ENCODE measurements at regions not wholly inside any gene's neighbourhood (a gene's known extent, or its start where the extent isn't known, plus 50 kb on each side); places are given as distances from the start of the nearest gene placed in this dataset.

DNA sequence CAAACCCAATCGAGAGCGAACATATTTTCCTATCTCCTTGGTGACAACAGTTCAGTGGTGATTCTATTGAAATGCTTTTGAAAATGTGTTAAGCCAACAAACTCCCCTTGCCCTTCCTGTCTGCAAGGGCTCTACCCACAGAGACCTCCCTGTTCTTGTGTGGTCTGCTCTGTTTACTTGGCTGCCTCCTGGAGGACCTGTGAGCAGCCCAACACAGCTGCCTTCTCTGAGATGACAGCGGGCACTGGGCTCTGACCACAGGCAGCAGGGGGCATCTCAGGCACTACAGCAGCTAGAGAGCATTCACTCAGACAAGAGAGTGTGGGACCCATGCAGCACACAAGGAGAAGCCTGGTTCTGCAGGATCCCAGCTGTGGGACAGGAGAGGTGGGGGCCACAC is 416.4 kb downstream of the TCERG1L start:
- DNase-seq: no peak

DNA sequence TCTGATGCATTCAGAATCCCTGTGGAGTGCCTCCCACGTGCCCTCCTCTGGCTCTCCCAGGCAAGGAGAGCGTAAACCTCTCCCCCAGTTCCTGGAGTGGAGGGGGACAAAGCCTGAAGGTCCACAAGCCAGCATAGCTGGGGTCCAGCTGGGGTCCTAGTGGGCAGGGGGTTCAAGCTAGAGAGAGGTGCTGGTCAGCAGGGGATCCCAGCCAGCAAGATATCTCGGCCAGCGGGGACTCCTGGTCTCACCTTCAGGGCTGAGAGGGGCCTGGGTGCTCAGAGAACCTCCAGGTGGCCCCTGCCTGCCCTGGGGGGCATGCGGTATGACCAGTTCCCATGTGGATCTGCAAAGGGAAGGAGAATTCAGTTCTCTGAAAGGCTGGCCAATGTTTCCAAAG is 413.7 kb downstream of the TCERG1L start:
- no peak for DNase-seq

DNA sequence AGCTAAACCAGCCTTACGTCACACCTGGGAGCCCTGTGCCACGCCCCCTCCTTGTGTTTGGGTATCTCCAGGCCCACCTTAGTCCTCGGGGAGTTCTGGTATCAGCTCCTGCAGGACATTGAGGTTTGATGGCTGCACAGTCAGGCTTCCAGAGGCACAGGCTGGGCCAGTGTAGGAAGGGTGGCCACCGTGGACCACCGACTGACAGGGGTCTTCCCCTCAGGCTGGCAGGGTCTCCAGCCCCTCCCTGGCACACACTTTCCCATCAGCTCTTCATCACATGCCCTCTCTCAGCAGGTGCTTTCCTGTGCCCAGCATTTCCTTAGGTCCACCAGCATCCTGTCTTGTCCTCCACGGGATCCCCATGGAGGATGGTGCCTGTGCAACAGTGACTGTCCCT is 413.1 kb downstream of the TCERG1L start:
- DNase-seq: no peak

DNA sequence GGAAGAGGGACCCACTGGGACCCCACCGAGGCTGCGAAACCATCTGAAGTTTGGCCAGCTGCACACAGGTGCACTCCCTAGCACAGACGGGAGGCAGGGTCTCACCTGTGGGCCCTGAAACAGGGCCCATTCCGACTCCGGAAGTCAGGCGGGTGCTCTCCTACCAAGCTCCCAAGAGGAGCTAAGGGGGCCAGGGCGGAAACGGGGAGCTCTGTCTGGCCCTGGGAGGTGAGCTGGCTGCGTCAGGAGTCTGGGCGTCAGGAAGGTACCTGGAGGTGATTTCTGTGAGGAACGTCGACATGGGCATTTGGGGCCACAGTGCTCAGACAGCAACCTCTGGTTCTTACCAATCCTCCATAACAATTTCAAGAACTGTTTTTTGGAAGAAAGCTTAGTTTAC is 411.7 kb downstream of the TCERG1L start:
- DNase-seq: no peak

DNA sequence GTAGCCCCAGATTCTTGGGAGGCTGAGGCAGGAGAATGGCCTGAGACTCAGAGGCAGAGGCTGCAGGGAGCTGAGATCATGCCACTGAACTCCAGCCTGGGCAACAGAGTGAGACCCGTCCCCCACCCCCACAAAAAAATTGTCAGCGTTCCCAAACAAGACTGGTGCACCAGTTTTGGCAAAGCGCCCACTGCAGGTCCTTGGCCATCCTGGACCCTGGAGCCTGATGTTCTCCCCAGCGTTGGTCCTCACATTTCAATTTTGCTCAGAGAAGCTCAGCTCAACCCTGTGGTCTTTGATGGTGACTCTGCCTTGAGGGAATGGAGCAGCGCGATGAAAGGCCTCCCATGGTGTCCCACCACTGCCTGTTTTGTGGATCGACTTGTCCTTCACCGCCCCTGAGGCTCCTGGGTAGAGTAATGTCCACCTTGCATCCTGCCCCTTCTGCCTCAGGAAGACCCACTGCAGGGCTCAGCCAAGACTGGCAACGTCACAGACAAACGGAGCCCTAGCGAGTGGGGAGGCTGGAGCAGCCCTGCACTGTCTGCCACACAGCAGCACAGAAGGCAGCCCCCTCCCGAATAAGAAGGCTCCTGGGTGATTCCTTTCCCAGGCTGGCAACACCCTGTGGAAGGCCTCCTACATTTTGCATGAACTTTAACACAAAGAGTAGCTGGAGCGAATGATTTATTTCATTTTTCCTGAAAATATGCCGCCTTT is 410.9 kb downstream of the TCERG1L start:
- no peak for DNase-seq

DNA sequence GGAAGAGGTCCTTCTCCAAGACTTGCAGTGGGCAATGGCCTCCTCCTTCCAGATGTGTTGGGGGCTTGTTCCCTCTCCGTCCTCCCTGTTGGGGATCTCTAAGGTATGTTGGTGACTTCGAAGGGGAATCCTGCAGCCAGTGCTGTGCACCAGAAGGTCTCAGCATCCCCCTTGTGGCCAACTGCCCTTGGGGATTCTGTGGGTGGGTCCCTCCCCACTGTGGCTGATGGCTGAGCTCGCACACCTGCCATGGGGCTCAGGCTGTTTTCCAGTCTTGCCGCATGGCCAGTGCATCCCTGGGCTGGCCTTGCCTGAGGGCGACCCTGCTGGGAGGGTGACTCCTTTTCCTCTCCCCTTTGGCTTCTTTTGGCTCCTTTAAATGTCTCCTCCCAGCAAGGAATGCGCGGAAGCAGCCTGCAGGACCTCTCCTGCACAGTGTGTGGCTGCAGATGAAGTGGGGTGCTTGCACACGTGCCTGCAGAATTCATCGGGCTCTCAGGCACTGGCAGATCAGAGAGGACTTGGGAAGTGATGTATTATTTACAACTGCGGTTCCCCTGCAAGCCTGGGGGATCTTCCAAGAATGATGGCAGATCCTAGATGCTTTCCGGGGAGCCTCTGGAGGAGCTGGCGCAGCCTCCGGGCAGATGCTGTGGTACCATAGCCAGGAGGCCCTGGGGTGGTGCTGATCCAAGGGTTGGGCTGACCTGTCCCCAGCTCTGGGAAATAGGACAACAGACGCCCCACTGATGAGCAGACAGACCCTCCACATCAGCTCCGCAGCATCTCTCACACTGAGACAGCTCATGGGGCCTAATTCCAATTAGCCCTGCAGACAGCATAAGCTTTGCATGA is 410.0 kb downstream of the TCERG1L start:
- no peak for DNase-seq

DNA sequence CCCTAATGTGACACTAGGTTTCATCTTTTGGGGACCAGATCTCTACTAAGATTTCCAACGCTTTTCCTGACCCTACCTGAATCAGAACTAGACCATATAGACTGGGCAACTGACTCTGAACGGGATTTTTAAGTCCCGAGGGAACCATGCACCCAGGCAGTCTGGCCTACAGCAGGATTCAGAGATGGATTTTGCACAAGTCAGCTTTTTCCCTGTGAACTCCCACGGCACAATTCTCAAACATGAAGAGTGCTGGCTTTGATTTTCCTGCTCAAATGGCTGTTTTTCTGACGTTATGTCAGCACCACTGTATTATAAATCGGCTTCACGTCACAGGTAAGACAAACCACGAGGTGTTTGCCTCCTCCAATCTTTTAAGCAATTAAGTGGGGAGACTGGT is 409.1 kb downstream of the TCERG1L start:
- no peak for DNase-seq

DNA sequence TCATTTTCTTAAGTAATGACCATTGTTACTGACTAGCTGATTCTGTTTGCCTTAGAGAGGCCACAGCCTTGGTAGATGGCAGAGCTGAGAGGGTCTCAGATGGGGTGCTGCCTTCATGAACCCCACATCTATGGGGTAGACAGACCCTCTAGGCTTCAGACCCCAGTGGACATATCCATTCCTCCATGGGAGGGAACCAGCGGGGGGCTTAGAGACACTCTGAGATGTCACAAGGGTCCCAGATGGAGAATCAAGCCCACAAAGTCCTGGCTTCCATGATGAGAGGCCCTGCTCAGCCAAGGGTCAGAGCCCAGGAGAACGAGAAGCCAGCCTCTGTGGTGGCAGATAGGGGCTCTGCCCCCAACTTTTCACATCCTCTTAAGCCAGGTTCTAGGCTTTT is 408.6 kb downstream of the TCERG1L start:
- DNase-seq: no peak

DNA sequence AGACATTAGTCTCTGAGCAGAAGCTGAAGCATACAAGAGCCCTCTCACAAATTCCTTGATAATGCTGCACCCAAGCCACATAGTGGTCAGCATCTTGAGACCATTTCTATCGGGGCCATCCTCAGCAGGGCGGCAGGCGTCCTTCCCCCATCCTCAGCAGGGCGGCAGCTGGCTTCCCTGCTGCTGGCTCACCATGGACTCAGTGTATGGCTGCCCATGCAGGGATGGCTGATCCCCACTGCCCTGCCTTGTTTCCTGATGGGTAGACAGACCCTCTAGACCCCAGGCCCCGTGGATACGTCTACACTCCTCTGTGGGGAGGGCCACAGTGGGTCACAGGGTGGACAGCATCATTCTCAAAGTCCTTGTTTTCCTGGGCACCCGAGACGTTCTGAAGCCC is 406.8 kb downstream of the TCERG1L start:
- DNase-seq: no peak

DNA sequence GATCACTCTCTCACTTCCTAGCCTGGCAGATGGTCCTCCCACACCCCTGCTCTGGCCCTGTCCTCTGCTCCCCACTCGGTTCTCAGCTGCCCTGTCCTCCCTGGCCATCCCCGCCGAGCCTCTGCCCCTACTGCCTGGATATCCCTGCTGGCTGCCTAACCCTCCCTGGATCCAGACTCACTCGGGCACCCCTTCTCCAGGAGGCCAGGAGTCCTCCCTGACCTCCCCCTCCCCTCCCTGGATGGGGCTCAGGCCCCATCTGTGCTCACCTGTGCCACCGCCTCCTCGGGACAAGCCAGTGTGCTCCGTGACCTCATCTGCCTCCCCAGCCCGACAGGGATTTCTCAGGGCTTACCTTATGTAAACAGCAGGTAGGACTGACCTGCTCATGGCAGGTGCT is 406.1 kb downstream of the TCERG1L start:
- no peak for DNase-seq

DNA sequence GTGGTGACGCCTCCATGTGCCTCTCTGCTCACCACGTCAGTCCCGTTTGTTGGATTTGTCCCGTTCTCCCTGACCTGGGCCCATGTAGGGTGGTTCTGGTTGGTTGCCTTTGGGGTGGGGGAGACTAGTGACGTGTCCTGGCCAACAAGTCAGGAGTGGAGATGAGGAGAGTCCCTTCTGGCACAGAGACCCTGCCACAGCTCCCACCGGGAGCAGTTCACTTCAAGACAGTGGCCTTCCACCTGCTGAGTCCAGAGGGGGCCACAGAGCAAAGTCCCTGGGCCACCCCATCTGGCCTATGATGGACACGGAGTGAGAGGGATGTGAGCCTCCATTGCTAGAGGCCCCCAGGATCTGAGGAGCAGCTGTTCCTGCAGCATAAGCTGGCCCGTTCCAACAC is 405.6 kb downstream of the TCERG1L start:
- DNase-seq: no peak

DNA sequence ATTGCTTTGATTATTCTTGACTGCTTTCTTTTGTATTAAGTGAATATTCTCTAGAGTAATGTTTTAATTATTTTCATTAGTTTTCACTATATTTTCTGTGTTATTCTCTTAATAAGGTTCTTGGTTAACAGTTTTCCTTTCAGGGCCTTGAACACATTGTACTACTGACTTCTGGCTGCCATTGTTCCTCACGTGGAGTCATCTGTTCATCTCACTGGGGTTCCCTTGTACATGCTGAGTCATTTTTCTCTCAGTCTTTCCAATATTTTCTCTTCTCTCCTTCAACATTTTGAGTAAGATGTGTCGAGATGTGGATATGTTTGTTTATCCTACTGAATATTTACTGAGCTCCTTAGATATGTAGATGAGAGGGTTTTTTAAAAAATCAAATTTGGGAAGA is 400.7 kb downstream of the TCERG1L start:
- DNase-seq: no peak

DNA sequence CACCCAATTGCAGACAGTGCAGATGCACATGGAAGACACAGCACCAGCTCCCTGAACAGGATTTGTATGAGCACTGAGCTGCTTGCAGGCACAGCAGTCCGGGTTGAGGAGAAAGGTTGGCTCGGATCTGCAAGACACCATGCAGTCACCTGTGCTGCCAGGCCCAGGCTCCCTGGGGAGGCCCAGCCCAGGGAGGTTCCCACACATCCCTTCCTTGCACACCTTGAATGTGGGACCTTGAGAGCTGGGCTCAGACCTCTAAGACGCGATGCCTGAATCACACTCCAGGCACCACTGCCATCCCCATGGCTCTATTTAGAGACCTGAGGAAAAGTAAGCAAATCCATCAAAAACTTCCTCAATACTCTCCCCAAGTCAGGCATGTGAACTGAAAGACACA is 397.7 kb downstream of the TCERG1L start:
- no peak for DNase-seq

DNA sequence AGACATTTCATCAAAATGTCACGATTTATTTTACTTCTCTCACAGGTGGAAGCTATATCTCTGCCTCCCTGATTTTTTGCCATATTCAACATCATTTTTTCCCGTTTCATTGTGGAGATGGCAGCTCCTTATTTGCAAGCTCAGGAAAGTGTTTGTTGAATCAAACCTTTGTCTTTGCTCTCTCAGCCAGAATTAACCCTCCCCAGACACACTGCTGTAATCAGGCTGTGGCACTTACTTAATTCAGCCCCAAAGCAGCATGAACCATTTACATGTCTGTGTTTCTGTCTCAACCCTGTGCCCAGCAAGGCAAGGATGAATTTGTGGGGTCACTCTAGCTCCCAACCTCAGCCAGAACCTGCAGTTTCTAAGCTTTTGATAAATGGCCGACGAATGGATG is 397.2 kb downstream of the TCERG1L start:
- DNase-seq: no peak

DNA sequence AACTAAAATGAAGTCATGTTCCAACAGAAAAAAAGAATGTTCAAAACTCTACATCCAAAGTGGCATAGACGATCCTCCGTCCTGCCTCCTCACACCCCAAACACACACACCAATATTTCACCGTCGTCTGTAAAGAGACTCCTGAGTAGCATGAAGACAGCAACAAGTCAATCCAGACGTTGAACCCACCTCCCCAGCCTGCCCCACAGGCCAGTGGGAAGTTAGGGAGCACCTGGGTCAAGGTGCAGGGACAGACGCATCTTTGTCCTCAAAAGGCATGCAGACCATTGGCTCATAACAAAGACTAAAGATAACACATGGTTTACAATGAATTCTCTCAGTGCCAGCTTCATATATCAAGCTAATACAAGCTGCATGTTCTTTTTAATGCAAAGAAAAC is 396.5 kb downstream of the TCERG1L start:
- no peak for DNase-seq

DNA sequence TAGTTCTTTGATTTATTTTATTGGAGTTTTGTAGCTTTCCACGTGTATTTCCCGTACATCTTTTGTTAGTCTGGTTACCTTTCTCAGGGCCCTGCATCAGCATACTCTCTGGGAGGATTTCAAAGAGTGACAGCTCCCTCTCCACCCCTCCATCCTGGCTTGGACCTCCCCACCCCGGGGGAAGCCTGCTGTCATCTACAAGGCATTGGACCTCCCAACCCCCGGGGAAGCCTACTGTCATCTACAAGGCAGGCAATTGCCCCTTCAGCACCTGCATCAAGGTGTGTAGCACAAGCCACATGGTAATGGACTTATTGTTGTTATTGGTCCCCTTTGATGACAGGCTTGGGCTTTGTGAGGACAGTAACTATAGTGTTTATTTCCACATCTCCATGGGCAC is 390.1 kb downstream of the TCERG1L start:
- DNase-seq: no peak

DNA sequence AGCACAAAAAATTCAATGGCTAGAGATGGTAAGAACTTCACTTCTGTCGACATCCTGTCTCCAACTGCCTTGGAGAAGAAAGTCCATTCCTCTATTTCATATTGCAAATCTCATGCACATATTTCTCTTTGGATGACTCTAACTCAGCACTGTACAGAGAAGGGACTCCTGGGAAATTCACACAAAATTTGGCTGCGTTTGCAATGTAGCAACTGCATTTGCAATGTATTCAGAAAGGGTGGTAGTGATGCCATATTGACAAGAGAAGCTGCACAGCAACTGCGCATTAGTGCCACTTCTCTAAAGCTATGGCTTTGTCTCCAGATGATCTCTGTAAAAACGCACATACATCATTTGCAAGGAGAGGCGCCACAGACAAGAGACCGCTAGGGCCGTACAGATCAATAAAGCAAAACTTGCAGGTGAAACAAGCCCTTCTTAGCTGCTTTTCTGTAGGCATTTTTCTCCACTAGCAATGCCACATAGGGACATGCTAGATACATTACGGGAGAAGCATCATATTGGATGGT is 389.5 kb downstream of the TCERG1L start:
- DNase-seq: no peak

DNA sequence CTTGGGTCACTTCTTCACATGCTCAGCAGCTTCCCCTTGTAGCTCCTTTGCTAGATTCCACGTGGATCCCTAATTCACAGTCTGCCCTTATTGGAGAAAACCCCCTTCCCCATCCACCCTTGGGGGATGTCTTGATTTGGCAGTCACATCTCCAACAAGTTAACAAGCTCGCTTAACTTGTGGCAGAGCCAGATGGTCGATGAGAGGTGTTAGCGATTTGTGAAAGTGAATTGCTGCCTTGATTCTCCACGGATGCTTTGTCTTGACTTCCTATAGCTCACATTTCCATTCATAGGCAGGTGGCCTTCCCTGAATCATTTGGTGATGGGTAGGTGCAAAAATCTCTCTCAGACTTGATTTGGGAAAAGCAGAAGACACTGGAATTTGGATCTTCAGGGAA is 387.9 kb downstream of the TCERG1L start:
- DNase-seq: no peak

DNA sequence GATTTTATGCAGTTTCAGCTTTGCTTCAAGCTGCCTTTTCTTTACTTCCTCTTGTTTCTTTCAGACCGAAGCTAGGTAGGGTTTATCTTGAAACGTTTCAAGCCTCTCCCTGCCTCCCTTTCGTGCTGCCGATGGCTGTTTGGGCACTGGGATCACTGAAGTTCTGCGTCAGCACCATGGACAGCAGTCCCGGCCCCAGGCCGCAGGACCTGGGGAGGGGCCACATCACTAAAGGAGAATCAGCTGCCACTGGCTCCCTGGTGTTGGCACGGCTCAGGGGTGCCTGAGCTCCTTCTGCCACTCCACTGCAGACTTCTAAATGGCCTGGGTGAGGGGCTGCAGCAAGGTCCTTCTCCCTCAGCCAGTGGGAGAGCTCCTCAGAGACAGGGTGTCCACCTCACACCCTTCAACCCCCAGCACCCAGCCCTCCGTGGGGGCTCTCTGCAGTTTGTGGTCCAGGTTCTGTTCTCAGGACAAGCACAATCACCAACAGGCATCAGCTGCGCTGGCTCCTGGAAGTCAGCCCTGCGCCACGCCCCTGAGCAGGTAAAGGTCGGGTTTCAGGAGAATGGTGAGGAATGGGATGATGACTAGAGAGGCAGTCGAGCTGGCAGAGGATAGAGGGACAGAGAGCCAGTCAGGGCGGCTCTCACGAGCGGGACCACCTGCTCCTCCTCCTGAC is 387.2 kb downstream of the TCERG1L start:
- DNase-seq: peak; percentile 7

DNA sequence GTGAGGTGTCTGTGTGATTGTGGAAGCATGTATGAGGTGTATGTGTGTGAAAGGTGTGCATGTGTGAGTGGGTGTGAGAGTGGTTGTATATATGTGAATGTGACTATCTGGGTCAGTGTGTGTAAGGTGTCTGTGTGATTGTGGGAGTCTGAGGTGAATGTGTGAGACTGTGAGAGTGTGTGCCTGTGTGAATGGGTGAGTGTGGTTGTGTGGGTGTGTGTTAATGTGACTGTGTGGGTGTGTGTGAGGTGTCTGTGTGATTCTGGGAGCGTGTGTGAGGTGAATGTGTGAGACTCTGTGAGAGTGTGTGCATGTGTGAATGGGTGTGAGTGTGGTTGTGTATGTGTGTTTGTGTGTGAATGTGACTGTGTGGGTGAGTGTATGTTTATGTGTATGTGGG is 385.1 kb downstream of the TCERG1L start:
- no peak for DNase-seq

DNA sequence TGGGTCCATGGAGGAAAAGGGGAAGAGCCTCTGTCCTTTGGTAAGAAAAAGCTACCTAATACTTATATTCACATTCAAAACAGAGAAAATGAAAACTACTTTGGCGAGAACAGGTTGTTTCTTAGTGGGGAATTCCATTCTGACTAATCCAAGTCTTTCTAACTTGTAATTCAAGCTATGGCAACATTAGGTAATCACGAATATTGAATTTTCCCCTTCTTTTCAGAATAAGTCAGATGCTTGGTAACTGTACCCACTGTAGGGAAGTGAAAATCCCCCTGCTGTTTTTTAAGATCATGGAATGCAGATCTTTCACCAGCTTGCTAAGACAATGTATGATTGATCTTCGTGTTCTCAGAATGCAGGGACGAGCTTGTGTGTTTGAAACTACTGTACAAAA is 384.4 kb downstream of the TCERG1L start:
- DNase-seq: no peak

DNA sequence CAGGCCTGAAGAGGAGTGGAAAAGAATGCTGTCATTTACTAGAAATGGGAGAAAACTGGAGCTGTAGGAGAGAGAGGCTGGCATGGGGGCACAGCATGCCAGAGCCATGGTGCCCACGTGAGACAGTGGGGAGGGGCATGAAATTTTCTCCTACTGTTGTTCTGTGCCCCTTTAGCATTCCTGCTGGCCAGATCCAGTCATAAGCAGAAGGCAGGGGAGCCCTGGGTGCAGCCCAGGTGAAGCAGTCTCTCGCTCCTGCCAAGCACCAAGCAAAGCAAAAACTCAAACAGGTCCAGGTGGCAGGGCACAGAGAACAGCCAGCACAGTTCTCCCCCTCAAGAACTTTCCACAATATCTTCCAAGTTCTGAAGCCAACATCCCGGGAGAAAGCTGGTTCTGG is 383.2 kb downstream of the TCERG1L start:
- DNase-seq: no peak

DNA sequence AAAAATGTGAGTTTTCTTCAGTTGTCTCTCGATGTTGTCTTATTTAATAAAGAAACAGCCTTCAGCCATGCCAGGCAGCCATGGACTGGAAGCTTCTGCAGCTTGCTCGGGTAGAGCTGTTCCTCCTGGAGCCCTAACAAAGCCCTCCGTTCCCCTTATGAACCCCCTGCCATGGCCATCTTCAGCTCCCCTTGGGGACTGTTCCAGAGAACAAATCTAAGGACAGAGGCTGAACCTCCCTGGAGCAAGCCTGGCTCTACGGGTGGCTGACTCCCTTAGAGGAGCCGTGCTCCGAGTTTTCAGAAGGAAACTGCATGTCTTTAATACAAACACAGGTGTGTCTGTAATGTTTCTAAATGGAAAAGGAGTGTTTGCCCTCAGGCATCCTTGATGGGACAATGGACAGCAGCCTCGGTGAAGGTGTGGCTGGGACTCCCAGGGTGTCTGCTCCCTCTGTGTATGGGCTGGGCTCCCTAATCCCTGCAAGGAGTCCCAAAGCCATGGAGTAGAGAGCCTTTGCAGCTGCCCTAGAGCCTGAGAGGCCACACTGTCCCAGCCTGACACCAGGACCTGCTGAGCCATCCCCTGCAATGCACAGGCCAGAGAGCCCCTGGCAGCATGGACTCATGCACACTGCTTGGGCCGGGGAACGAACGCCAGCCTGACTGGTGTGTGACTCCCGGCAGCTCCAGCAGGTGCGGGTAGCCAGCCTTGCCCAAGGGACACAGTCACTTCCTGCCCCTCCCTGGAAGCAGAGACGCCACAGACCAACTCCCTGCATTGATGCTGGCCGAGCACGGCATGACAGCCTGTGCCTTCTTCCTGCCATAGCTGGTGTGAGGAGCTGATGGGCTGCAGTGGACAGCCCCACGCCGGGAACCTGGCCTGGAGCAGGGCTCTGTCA is 381.8 kb downstream of the TCERG1L start:
- DNase-seq: no peak

Measured in activated CD4-positive, alpha-beta T cell treated with anti-CD3 and anti-CD28 coated beads for 48 hours (primary cell).